GM19023 (cell line): ENCODE measurements at regions not wholly inside any gene's neighbourhood (a gene's known extent, or its start where the extent isn't known, plus 50 kb on each side); places are given as distances from the start of the nearest gene placed in this dataset.

Experiments used
- ATAC-seq: cut with Tn5 transposase; IDR thresholded peaks from one replicate; pipeline ENCODE4 v1.9.1; 2021; ENCODE audit warnings: mild to moderate bottlenecking, moderate library complexity; ENCODE audit not compliant: unreplicated experiment

- no peak for ATAC-seq
Observed at GRCh38 chr13:63554157-63554556, 2138.5 kb upstream of the PCDH20 start.

GRCh38 chr13:63551731-63552130, 2136.1 kb upstream of the PCDH20 start:
- ATAC-seq = no peak

- ATAC-seq = no peak
Observed at GRCh38 chr13:63546524-63546923, 2130.9 kb upstream of the PCDH20 start.

GRCh38 chr13:63542770-63543169, 2127.1 kb upstream of the PCDH20 start:
- no peak for ATAC-seq

- no peak for ATAC-seq
Observed at GRCh38 chr13:63541336-63541735, 2125.7 kb upstream of the PCDH20 start.

- no peak for ATAC-seq
Observed at GRCh38 chr13:63540061-63540460, 2124.4 kb upstream of the PCDH20 start.

GRCh38 chr13:63517371-63517770, 2101.7 kb upstream of the PCDH20 start:
- ATAC-seq = no peak

- ATAC-seq = no peak
Observed at GRCh38 chr13:63516124-63516523, 2100.5 kb upstream of the PCDH20 start.

- ATAC-seq = no peak
Observed at GRCh38 chr13:63514886-63515285, 2099.2 kb upstream of the PCDH20 start.

GRCh38 chr13:63512095-63512494, 2096.4 kb upstream of the PCDH20 start:
- ATAC-seq = no peak

GRCh38 chr13:63501702-63502101, 2086.1 kb upstream of the PCDH20 start:
- no peak for ATAC-seq

- no peak for ATAC-seq
Observed at GRCh38 chr13:63497601-63498000, 2082.0 kb upstream of the PCDH20 start.

GRCh38 chr13:63492604-63493003, 2077.0 kb upstream of the PCDH20 start:
- ATAC-seq = no peak

- ATAC-seq = no peak
Observed at GRCh38 chr13:63490149-63490548, 2074.5 kb upstream of the PCDH20 start.

- no peak for ATAC-seq
Observed at GRCh38 chr13:63481334-63481733, 2065.7 kb upstream of the PCDH20 start.

- no peak for ATAC-seq
Observed at GRCh38 chr13:63472711-63473110, 2057.1 kb upstream of the PCDH20 start.

GRCh38 chr13:63463782-63464610, 2048.3 kb upstream of the PCDH20 start:
- peak; percentile 88 for ATAC-seq

GRCh38 chr13:63460462-63461090, 2044.9 kb upstream of the PCDH20 start:
- no peak for ATAC-seq

- ATAC-seq = no peak
Observed at GRCh38 chr13:63457186-63457585, 2041.5 kb upstream of the PCDH20 start.

GRCh38 chr13:63455938-63456337, 2040.3 kb upstream of the PCDH20 start:
- ATAC-seq = no peak

GRCh38 chr13:63449550-63449949, 2033.9 kb upstream of the PCDH20 start:
- no peak for ATAC-seq

GRCh38 chr13:63448692-63449091, 2033.0 kb upstream of the PCDH20 start:
- ATAC-seq = no peak
